NB4 (cell line): ENCODE measurements at regions not wholly inside any gene's neighbourhood (a gene's known extent, or its start where the extent isn't known, plus 50 kb on each side); places are given as distances from the start of the nearest gene placed in this dataset.

ENCODE experiments used
- DNase-seq: peaks from one replicate; pipeline ENCODE4 v3.0.0; 2010; ENCODE audit warnings: low read depth
- H3K4me3 ChIP-seq: one replicate; pipeline ENCODE4 v1.5.1; 2011; ENCODE audit warnings: mild to moderate bottlenecking, low read depth, low read length, moderate library complexity
- MYC ChIP-seq: IDR thresholded peaks from 2 replicates; pipeline ENCODE4 v1.6.1; 2011; ENCODE audit warnings: low read depth, low read length
- POLR2A ChIP-seq: IDR thresholded peaks from 2 replicates; pipeline ENCODE4 v1.6.1; 2011; ENCODE audit warnings: mild to moderate bottlenecking; ENCODE audit not compliant: insufficient read length; ENCODE audit errors: extremely low read depth
- TF ChIP-seq, protein P1 (sequence below): IDR thresholded peaks from one replicate; pipeline ENCODE4 v1.5.1; 2012; ENCODE audit warnings: low read depth, low read length
- TF ChIP-seq, protein P2 (sequence below): IDR thresholded peaks from 2 replicates; pipeline ENCODE4 v1.6.1; 2011; ENCODE audit warnings: low read depth, low read length

DNA sequence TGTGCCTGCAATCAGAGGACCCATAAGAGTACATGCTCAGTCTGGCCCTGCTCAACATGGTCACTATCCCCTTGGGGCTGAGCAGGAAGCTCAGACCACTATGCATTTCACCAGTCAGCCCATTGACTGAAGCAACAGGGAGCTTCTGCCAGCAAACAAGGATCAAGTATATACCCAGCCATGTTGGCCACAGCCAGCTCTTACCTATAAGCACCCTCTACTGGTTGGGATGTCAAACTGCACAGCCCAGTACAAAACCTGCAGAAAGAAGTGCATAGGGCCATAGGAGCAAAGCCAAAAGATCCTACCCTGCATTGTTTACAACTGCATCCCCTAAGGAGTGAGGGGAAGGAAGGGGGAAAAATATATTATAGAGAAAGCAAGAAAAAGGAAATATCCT, 214.4 kb upstream of the CPEB2 start:
- peak; percentile 50 for DNase-seq
- no peak overlapping the region for H3K4me3 ChIP-seq
- TF ChIP-seq MYC = no peak
- TF ChIP-seq, protein P1, sequence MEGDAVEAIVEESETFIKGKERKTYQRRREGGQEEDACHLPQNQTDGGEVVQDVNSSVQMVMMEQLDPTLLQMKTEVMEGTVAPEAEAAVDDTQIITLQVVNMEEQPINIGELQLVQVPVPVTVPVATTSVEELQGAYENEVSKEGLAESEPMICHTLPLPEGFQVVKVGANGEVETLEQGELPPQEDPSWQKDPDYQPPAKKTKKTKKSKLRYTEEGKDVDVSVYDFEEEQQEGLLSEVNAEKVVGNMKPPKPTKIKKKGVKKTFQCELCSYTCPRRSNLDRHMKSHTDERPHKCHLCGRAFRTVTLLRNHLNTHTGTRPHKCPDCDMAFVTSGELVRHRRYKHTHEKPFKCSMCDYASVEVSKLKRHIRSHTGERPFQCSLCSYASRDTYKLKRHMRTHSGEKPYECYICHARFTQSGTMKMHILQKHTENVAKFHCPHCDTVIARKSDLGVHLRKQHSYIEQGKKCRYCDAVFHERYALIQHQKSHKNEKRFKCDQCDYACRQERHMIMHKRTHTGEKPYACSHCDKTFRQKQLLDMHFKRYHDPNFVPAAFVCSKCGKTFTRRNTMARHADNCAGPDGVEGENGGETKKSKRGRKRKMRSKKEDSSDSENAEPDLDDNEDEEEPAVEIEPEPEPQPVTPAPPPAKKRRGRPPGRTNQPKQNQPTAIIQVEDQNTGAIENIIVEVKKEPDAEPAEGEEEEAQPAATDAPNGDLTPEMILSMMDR = peak; percentile 77

DNA sequence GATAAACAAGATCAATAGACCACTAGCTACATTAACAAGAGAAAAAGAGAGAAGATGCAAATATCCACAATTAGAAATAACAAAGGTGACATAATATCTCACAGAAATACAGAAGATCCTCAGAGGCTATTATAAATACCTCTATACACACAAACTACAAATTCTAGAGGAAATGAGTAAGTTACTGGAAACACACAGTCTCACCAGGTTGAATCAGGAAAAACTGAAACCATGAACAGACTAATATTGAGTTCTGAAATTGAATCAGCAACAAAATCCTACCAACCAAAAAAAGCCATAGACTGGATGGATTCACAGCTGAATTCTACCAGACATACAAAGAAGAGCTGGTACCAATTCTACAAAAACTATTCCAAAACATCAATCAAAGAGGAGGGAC, 211.8 kb upstream of the CPEB2 start:
- DNase-seq = no peak
- TF ChIP-seq MYC (no peak), POLR2A (no peak)
- TF ChIP-seq, protein P1 = no peak
- TF ChIP-seq, protein P2, sequence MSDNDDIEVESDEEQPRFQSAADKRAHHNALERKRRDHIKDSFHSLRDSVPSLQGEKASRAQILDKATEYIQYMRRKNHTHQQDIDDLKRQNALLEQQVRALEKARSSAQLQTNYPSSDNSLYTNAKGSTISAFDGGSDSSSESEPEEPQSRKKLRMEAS = no peak
- no peak overlapping the region for H3K4me3 ChIP-seq

DNA sequence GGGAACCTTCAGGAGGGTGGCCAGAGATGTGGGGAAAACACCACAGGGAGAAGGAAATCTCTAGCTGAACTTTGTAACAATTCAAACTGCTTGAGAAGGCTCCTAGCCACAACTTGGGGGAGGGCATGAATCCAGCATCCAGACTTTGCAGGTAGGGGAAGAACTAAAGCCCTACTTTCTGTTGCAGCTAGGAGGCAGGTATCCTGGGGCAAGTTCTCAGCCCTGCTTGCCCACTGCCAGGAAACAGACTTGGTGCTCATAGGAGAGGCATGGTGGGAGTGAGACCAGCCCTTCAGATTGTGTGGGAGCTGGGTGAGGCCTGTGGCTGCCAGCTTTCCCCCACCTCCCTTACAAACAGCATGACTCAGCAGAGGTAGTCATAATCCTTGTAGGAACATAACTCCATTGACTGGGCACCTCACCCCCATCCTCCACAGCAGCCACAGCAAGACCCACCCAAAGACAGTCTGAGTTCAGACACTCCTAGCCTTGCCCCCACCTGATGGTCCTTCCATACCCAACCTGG, 209.5 kb upstream of the CPEB2 start:
- H3K4me3 ChIP-seq = no peak overlapping the region
- TF ChIP-seq, protein P1 = no peak
- TF ChIP-seq, protein P2 = no peak
- TF ChIP-seq MYC = no peak
- no peak for TF ChIP-seq POLR2A
- DNase-seq = no peak

DNA sequence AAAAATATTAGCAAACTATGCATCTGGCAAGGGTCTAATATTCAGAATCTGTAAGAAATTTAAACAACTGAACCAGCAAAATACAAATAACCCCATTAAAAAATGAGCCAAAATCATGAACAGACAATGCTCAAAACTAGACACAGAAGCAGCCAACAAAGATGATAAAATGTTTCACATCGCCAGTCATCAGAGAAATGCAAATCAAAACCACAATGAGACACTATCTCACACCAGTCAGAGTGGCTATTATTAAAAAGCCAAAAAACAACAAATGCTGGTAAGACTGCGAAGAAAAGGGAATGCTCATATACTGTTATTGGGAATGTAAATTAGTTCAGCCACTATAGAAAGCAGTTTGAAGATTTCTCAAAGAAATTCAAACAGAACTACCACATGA, 201.3 kb upstream of the CPEB2 start:
- TF ChIP-seq, protein P2 = no peak
- TF ChIP-seq, protein P1 = no peak
- no peak for TF ChIP-seq POLR2A
- no peak for TF ChIP-seq MYC
- H3K4me3 ChIP-seq = no peak overlapping the region
- DNase-seq = no peak

DNA sequence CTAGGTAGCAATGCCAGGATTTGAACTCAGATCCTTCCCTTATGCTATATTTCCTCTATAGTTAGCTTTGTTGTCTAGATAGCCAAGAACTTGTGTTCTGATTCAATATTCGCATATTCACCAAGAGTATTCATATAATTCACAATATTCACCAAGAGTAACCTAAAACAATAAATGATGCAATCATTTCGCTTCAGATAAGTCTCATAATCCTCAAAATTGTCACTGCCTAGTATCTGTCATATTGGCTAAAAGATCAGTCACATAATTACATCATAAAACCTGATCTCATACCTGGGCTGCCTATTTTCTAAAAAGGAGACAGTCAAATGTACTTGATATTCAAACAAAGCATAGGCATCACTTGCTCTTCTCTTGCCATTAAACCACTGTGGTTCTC, 199.7 kb upstream of the CPEB2 start:
- no peak for DNase-seq
- TF ChIP-seq POLR2A (no peak), MYC (no peak)
- TF ChIP-seq, protein P2 = no peak
- TF ChIP-seq, protein P1 = no peak
- no peak overlapping the region for H3K4me3 ChIP-seq

DNA sequence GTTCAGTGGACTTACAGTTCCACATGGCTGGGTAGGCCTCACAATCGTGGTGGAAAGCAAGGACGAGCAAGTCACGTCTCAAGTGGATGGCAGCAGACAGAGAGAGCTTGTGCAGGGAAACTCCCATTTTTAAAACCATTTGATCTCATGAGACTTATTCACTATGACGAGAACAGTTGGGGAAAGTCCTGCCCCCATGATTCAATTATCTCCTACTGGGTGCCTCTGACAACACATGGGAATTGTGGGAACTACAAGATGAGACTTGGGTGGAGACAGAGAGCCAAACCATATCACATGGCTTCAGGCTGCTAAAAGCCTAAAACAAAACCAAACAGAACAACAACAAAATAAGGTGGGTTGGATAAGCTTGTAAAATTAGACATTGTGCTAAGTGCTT, 194.4 kb upstream of the CPEB2 start:
- H3K4me3 ChIP-seq = no peak overlapping the region
- no peak for DNase-seq
- TF ChIP-seq MYC (no peak), POLR2A (no peak)
- TF ChIP-seq, protein P2 = no peak
- TF ChIP-seq, protein P1 = no peak
